Right lobe of liver (tissue), 4 donors: ENCODE measurements at regions not wholly inside any gene's neighbourhood (a gene's known extent, or its start where the extent isn't known, plus 50 kb on each side); places are given as distances from the start of the nearest gene placed in this dataset.

Experiments used
- POLR2A ChIP-seq: fragments of 450-650 bp; IDR thresholded peaks from one replicate; pipeline ENCODE4 v1.6.1; 2017; ENCODE audit warnings: antibody characterized with exemption, mild to moderate bottlenecking
- TF ChIP-seq, protein P1 (sequence below), 4 donors: fragments of 200-600 bp in 3 of 4; fragments of 450-650 bp in 1 of 4; IDR thresholded peaks; one replicate each; pipeline versions ENCODE4 v1.5.1 to v1.8.0; 2016 to 2022; ENCODE audit warnings: antibody characterized with exemption in 4 of 4, mild to moderate bottlenecking in 2 of 4
- donor health status: DM: no; HTN: no; CAD: no.
- donor health status: DM: no; HTN: no; CAD: no.
- donor health status: DM: no; HTN: yes; CAD: no.

DNA sequence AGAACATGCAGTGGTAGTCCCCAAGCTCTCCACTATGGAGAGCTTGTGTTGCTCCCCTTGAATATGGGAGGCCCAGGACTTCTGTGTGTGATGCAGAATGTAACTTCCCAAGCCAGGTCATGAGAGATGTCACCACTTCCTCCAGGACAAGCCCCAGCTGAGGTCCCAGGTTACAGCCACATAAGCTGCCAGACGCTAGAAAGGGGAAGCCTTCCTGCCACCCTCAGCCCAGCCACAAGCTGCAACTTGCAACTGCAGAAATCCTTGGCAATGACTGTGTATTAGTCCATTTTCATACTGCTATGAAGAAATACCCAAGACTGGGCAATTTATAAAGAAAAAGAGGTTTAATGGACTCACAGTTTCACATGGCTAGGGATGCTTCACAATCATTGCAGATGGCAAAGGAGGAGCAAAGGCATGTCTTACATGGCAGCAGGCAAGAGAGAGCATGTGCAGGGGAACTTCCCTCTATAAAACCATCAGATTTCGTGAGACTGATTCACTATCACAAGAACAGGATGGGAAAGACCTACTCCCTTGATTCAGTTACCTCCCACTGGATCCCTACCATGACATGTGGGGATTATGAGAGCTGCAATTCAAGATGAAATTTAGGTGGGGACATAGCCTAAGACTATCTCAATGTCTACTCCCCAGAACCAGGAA lies 91.5 kb upstream of the DHX15 start:
- no peak for TF ChIP-seq POLR2A
- TF ChIP-seq, protein P1, sequence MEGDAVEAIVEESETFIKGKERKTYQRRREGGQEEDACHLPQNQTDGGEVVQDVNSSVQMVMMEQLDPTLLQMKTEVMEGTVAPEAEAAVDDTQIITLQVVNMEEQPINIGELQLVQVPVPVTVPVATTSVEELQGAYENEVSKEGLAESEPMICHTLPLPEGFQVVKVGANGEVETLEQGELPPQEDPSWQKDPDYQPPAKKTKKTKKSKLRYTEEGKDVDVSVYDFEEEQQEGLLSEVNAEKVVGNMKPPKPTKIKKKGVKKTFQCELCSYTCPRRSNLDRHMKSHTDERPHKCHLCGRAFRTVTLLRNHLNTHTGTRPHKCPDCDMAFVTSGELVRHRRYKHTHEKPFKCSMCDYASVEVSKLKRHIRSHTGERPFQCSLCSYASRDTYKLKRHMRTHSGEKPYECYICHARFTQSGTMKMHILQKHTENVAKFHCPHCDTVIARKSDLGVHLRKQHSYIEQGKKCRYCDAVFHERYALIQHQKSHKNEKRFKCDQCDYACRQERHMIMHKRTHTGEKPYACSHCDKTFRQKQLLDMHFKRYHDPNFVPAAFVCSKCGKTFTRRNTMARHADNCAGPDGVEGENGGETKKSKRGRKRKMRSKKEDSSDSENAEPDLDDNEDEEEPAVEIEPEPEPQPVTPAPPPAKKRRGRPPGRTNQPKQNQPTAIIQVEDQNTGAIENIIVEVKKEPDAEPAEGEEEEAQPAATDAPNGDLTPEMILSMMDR (IDR thresholded peaks at IDR 0.05): no peak
